IPS DF 6.9 (cell line): ENCODE measurements at regions not wholly inside any gene's neighbourhood (a gene's known extent, or its start where the extent isn't known, plus 50 kb on each side); places are given as distances from the start of the nearest gene placed in this dataset.

Experiments used
- DNase-seq: peaks from one replicate; pipeline ENCODE4 v3.0.0-alpha.2; 2013; ENCODE audit warnings: low read depth, low spot score
- H3K27ac ChIP-seq: one replicate; pipeline ENCODE4 v1.5.1; 2013; ENCODE audit warnings: low read length, control low read depth
- H3K27me3 ChIP-seq: 2 replicates; pipeline ENCODE4 v1.6.1; 2013; ENCODE audit warnings: mild to moderate bottlenecking, low read length; ENCODE audit not compliant: control insufficient read depth, insufficient read depth
- H3K36me3 ChIP-seq: 2 replicates; pipeline ENCODE4 v1.6.1; 2013; ENCODE audit warnings: low read length; ENCODE audit not compliant: control insufficient read depth, insufficient read depth
- H3K4me1 ChIP-seq: 2 replicates; pipeline ENCODE4 v1.6.1; 2013; ENCODE audit warnings: low read length; ENCODE audit not compliant: control insufficient read depth, insufficient read depth
- H3K4me3 ChIP-seq: 2 replicates; pipeline ENCODE4 v1.5.1; 2013; ENCODE audit warnings: mild to moderate bottlenecking, low read length
- H3K9me3 ChIP-seq: 2 replicates; pipeline ENCODE4 v1.6.1; 2013; ENCODE audit warnings: low read length, inconsistent platforms; ENCODE audit not compliant: control insufficient read depth, insufficient read depth
- WGBS: extraction: QIAGEN DNeasy Blood & Tissue Kit; methylation state at CpG from one replicate; pipeline ENCODE4 v1.1.7; 2013; ENCODE audit warnings: mixed read lengths, missing lambda C conversion rate; ENCODE audit not compliant: insufficient read length, insufficient coverage; 5-methylcytosine and 5-hydroxymethylcytosine counted together

GRCh38 chr1:42096554-42096953, 56.7 kb upstream of the GUCA2B start:
- Histone ChIP-seq H3K27me3 (no peaks in the 10 kb centered on the region), H3K27ac (no peak overlapping the region), H3K9me3 (no peaks in the 10 kb centered on the region), H3K36me3 (no peaks in the 10 kb centered on the region), H3K4me1 (no peaks in the 10 kb centered on the region), H3K4me3 (no peak overlapping the region)
- no peak for DNase-seq
- WGBS, result no CpG with 5 or more reads among the region's 1 CpG

DNA sequence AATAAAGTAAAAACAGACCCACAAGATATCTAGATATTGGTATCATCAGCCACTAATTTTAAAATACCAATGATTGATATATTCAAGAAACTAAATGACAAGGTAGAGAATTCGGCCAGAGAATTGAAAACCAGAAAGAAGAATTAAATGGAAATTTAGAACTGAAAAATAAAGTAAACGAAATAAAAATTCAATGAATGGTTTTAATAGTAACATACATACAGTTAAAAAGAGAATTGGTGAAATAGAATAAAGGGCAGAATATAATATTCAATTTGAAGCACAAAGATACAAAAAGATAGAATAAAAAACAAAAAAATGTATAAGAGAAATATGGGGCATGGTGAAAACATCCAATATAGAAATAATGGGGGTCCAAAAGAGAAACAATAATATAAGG, 64.0 kb upstream of the GUCA2B start:
- no peaks in the 10 kb centered on the region for H3K9me3 ChIP-seq
- no peak overlapping the region for H3K27ac ChIP-seq
- no CpG with 5 or more reads among the region's 2 CpGs for WGBS
- H3K27me3 ChIP-seq, result no peaks in the 10 kb centered on the region
- no peak overlapping the region for H3K4me3 ChIP-seq
- H3K4me1 ChIP-seq, result no peaks in the 10 kb centered on the region
- H3K36me3 ChIP-seq, result no peaks in the 10 kb centered on the region
- no peak for DNase-seq

DNA sequence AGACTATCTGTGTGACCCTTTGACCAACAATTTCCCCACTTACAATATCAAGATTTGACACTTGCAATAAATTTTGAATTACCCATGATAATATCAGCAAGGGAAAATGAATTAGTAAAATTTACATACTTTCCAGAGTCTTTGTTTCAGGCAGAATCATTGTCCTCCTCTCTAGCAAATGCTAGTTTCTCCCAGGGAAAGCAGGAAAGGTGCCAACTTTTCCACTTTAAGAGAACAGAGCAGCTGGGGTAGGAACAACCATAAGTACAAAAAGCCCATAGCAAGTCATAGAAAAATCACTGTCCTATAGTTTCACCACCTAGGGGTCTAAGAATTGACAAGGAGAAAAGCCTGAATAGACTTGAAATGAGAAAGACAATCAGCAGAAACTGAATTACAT, 67.1 kb upstream of the GUCA2B start:
- no peaks in the 10 kb centered on the region for H3K27me3 ChIP-seq
- H3K4me1 ChIP-seq, result no peaks in the 10 kb centered on the region
- H3K9me3 ChIP-seq, result no peaks in the 10 kb centered on the region
- H3K4me3 ChIP-seq, result no peak overlapping the region
- no peak overlapping the region for H3K27ac ChIP-seq
- no peaks in the 10 kb centered on the region for H3K36me3 ChIP-seq
- DNase-seq, result no peak

DNA sequence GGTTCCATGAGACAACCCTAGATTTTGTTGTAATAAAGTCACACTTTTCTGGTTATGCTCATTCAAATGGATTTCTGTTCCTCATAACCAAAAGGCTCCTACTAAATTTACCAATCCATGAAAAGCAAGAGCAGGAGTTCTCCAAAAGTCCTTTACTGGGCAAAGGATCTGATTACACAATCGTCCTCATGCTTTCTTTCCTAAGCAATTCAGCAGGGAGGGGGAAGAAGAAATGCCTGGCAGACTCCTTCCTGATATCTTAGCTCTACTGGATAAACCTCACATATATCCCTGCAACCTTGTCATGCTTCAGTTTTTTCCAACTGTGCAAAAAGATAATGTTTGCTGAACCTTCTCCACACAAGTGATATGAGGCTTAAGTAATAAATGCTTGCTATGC, 67.6 kb upstream of the GUCA2B start:
- Histone ChIP-seq H3K27ac (no peak overlapping the region), H3K27me3 (no peaks in the 10 kb centered on the region), H3K9me3 (no peaks in the 10 kb centered on the region), H3K4me3 (no peak overlapping the region), H3K4me1 (no peaks in the 10 kb centered on the region), H3K36me3 (no peaks in the 10 kb centered on the region)
- no peak for DNase-seq
- WGBS, result no CpG with 5 or more reads among the region's 1 CpG

GRCh38 chr1:42081475-42081874, 71.7 kb upstream of the GUCA2B start:
- Histone ChIP-seq H3K27me3 (no peaks in the 10 kb centered on the region), H3K4me1 (no peaks in the 10 kb centered on the region), H3K4me3 (no peak overlapping the region), H3K9me3 (no peaks in the 10 kb centered on the region), H3K36me3 (no peaks in the 10 kb centered on the region), H3K27ac (no peak overlapping the region)
- WGBS, result no CpG with 5 or more reads among the region's 2 CpGs
- DNase-seq, result no peak

DNA sequence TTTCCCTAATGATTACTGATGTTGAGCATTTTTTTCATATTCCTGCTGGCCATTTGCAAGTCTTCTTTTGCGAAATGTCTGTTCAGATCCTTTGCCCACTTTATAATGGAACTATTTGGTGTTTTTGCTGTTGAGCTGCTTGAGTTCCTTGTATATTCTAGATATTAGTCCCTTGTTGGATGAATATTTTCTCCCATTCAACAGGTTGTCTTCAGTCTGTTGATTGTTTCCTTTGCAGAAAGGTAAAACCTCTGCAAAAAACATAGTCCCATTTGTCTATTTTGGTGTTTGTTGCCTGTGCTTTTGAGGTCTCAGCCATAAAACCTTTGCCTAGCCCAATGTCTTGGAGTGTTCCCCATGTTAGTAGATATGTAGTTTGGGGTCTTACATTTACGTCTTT, 78.0 kb upstream of the GUCA2B start:
- no peaks in the 10 kb centered on the region for H3K9me3 ChIP-seq
- H3K27ac ChIP-seq, result no peak overlapping the region
- DNase-seq, result no peak
- H3K27me3 ChIP-seq, result no peaks in the 10 kb centered on the region
- no peaks in the 10 kb centered on the region for H3K4me1 ChIP-seq
- no peaks in the 10 kb centered on the region for H3K36me3 ChIP-seq
- WGBS, result no CpG with 5 or more reads among the region's 2 CpGs
- no peak overlapping the region for H3K4me3 ChIP-seq

DNA sequence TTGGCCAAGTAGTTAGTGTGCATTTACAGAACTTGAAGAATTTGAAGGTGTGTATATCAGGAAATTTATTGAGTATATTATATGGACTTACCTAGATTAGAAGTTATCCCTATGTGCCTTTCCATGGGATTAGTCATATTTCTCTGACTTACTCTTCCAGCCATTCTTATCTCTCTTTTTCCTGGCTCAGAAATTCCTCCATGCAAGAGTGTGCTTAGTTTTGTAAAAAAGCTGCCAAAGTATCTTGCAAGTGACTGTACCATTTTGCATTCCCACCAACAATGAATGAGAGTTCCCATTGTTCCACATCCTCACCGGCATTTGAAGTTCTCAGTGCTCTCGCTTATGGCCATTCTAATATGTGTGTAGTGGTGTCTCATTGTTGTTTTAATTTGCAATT, 82.2 kb upstream of the GUCA2B start:
- no peak for DNase-seq
- Histone ChIP-seq H3K27me3 (no peaks in the 10 kb centered on the region), H3K4me3 (no peak overlapping the region), H3K36me3 (no peaks in the 10 kb centered on the region), H3K27ac (no peak overlapping the region), H3K9me3 (no peaks in the 10 kb centered on the region), H3K4me1 (no peaks in the 10 kb centered on the region)
- no CpG with 5 or more reads among the region's 2 CpGs for WGBS

DNA sequence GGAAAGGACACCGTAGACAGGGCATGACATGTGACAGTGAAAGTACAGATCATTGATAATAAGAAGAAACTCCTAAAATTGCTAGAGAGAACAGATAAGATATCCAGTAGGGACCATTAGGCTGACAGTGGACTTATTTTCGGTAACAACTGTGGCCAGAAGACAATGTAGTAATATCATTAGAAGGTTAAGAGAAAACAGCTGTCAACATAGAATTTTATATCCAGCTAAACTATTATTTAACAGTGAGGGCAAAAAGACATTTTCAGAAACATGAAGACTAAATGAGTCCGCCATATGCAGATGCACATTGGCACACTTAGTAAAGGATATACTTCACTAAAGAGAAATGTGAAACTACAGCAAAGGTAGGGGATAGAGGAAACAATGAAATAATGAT, 95.4 kb upstream of the GUCA2B start:
- H3K36me3 ChIP-seq, result no peaks in the 10 kb centered on the region
- H3K27ac ChIP-seq, result no peak overlapping the region
- DNase-seq, result no peak
- WGBS, result no CpG with 5 or more reads among the region's 3 CpGs
- no peaks in the 10 kb centered on the region for H3K9me3 ChIP-seq
- H3K4me3 ChIP-seq, result no peak overlapping the region
- no peaks in the 10 kb centered on the region for H3K4me1 ChIP-seq
- H3K27me3 ChIP-seq, result no peaks in the 10 kb centered on the region

GRCh38 chr1:42056460-42056859, 96.8 kb upstream of the GUCA2B start:
- Histone ChIP-seq H3K9me3 (no peaks in the 10 kb centered on the region), H3K4me3 (no peak overlapping the region), H3K36me3 (no peaks in the 10 kb centered on the region), H3K4me1 (no peaks in the 10 kb centered on the region), H3K27ac (no peak overlapping the region), H3K27me3 (no peaks in the 10 kb centered on the region)
- DNase-seq, result no peak

GRCh38 chr1:42055061-42055460, 98.1 kb upstream of the GUCA2B start:
- no peak for DNase-seq
- Histone ChIP-seq H3K9me3 (no peaks in the 10 kb centered on the region), H3K36me3 (no peaks in the 10 kb centered on the region), H3K27ac (no peak overlapping the region), H3K4me1 (no peaks in the 10 kb centered on the region), H3K4me3 (no peak overlapping the region), H3K27me3 (no peaks in the 10 kb centered on the region)
- no CpG with 5 or more reads among the region's 1 CpG for WGBS

DNA sequence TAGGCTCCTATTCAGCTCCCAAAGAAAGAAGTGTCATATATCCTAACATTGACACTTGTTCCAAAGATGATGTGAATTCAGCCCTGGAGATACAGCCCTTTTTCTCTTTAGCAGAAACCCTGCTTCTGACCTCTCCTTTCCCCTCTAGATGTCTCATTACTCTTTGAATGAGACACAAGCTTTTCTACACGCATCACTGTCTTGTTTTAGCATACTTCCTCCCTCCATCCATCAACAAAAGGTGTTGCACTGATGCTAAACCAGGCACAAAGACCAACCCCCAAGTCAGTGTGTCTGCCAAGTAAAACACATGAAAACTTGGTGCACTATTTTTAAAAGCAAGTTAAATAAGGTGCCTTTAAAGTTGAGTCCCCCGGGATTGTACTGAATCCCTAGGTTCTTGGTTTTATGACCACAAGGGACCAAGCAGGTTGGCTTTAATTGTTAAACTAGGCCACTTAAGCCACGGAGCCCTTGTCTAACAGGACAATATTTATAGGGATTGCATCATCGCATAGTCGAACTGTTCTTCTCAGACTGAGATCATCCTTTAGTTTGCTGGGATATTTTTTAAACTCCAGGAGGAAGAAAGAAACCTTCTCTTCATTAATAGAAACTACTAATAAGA, 101.0 kb upstream of the GUCA2B start:
- no peak overlapping the region for H3K4me3 ChIP-seq
- H3K36me3 ChIP-seq, result no peaks in the 10 kb centered on the region
- no peak for DNase-seq
- H3K9me3 ChIP-seq, result no peaks in the 10 kb centered on the region
- no peak overlapping the region for H3K27ac ChIP-seq
- WGBS, result no CpG with 5 or more reads among the region's 5 CpGs
- no peaks in the 10 kb centered on the region for H3K4me1 ChIP-seq
- no peaks in the 10 kb centered on the region for H3K27me3 ChIP-seq
